SKM-1 treated with dmso at 0.1 percent for 144 hours (cell line): ENCODE measurements at regions not wholly inside any gene's neighbourhood (a gene's known extent, or its start where the extent isn't known, plus 50 kb on each side); places are given as distances from the start of the nearest gene placed in this dataset.
A peak's percentile ranks its signal among the peaks of the same experiment; 100 is the strongest.

Source experiments
- DNase-seq: peaks from one replicate; lab custom pipeline; 2025; ENCODE audit not compliant: unreplicated experiment; lab: John Stamatoyannopoulos, UW

DNA sequence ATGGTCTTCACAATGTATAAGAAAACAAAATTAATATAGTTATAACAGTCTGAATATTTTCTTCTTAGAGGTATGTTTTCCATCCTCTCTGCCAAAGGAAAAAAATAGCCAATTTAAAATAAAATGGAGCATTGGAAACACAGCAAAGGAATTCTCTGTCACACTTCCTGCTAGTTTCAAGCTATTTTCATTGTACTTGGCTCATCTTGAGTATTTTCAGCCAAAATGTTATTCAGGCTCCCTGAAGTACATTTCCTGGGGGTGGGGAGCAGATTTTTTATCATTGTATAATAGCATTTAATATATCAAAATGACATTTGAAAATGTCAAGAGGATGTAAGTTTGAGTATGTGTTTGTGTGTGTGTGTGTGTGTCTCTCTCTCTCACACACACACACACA, 463.6 kb upstream of the REG3G start:
- no peak for DNase-seq

DNA sequence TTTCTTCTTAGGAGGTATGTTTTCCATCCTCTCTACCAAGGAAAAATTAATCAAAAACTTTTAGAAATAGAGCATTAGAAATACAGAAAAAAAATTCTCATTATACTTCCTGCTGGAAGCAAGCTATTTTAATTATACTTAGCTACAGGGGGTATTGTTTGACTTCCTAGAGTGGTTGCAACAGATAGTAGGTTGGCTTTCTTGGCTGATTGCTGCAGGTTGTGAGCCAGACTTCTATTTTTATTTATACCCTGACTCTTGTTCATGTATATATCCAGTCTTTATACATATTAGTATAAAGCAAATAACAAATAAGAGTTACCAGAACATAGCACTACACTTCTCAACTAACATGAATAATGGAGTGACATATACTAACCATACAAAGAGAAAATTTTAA, 460.8 kb upstream of the REG3G start:
- DNase-seq: no peak

DNA sequence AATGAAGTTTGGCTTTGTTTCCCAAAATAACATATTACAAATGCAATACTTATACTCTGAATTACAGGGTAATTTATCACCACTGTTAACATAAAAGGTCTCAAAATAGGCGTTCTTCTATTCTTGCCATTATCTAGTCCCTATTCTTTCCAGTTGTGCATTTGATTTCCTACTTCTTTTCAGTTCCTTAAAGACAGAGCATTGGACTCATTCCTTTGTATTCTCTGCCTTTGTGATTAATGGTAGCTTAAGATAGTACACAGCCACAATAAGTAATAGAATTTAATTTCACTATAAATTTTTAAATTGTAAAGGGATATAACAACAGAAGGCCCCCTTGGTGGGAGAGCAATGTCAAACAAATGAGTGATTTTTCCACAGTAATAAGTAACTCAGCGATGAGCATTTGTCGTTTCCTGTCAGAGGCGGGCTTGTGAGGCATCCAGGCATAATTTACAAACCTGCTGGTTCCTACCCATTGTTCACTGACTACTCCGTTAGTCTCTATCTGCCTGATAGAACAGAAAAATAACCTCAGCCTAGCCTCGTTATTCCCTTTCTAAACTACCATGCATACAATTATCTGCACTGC, 456.6 kb upstream of the REG3G start:
- no peak for DNase-seq

DNA sequence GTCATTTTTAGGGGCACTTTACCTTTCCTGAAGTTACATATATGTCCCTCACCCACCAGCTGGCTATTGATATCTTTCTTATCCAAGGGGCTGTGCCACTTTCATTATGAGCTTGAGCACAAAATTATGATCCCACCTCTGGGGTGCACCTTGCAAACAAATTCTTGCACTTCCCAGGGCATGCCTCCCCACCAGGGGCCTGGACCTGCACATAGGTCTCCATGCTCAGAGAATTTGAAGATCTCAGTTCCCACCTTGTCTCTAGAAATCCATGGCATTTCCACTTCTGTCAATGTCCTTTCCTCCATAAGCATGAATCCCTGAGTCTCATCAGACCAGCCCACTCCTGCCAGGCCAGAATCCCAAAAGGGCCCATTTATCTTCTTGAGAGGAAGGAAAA, 449.1 kb upstream of the REG3G start:
- DNase-seq: no peak

DNA sequence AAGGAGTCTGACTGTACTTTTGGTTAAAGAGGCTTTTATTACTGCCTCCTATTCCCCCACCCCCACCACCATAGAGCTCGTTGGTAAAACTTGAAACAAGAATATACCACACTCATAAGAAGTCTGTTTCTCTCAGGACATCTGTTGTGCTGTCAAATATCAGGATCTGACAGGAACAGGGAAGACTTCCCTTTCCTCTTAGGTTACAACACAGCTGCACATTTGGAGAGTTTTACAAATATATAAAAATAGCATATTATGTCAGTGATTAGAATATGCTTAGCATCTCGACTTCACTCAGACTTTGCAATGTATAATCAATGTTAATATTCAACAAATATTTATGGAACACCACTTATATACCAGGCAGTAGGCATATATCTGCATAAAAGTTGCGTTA, 439.6 kb upstream of the REG3G start:
- DNase-seq: no peak

DNA sequence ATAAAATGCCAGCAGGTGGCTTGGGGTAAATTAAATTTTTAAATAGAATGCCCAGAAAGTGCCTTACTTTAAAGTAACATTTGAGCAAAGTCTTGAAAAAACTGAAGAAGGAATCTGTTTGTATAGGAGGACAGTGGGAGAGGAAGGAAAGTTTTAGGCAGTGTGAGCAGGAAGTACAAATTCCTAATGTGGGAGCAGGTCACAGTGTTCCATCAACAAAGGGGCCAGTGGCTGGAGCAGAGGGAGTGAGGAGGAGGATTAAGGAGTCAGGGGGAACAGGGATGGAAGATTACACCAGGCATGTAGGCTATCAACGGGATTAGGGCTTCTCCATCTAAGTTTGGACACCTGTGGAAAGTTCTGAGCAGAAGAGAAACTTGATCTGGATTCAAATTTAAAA, 439.2 kb upstream of the REG3G start:
- no peak for DNase-seq

DNA sequence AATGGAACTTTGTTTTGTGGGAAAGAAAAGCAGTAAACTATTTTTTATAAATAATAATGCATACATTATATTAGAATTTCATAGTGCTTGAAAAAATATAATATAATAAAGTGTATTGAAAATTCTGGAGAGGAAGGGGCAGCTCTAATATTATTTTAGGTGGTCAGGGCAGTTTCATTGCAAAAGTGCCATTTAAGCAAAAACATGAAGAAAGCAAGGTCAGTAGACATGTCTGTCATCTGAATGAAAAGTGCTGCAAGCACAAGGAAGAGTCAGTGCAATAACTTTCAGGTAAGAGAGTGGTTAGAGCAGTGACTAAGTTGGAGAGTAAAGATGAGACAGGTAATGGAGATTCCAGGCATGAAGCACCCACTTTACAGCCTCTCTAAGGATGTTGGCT, 435.6 kb upstream of the REG3G start:
- no peak for DNase-seq

DNA sequence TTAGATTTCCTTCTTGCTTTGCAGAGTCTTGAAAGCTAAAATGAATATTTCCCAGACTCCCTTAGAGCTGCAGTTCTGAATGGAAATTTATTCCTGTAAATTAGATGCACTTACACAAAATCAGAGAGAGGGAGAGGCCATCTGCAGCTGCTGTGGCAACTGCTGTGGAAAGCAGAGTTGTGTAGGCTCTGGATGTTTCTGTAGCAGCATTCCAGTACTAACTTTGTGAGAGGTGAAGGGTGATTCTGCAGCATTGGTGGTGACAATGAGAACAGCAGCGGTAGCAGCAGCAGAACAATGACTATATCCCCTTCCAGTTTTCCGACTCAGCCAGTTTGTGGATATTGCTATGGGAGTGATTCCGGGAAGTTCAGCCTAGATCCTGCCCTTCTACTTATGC, 433.0 kb upstream of the REG3G start:
- DNase-seq: no peak

DNA sequence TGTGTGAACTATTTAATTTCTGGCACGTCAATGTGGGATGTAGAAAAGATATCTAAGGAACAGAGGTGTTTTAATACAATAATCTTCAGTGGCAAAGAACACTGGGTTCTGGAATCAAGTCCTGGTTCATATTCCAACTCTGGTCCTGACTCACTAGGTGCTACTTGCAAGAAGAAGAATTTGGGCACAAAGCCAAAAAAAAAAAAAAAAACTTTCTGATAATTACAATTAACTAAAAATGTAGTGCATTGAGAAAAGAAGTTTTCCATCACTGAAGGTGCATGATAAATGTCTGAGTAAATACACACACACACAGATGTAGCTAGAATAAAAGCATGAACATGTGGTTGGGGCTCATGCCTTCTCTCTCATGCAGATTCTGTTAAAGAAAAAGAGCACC, 424.4 kb upstream of the REG3G start:
- DNase-seq: no peak

DNA sequence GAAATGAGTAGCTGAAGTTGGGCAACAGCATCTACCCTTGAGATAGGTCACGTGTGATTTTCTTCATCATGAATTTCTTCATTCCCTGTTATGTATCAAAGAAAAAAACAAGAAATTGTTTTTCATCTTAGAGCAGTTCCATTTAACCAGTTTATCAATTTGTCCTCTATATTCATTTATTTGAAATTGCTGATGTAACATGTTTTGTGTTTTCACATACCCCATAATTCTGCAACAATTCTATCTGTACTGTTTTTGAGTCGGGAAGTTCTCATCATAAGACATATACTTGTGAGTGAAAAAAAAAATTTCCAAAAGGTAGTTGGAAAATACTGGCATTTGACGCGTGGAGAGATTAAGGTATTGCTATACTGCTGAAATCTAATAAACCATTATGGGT, 422.6 kb upstream of the REG3G start:
- DNase-seq: no peak

DNA sequence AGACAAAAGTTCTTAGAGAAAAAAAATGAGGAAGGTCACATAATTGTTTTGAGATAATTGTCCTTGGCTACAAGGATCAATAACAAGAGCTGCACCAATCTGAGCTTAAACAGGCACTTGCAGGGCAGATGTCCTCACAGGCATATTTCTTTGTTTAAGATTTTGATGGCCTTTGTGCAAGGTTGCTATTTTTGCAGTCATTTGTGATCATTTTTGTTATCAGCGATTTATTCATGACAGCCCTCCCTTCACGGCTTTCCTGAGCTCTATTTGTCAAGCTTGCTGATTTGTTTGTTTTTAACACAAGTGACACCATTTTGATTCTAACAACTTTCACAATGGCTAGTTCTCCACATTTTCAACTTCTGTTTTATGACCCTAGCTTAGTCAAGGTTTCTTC, 418.6 kb upstream of the REG3G start:
- DNase-seq: no peak

DNA sequence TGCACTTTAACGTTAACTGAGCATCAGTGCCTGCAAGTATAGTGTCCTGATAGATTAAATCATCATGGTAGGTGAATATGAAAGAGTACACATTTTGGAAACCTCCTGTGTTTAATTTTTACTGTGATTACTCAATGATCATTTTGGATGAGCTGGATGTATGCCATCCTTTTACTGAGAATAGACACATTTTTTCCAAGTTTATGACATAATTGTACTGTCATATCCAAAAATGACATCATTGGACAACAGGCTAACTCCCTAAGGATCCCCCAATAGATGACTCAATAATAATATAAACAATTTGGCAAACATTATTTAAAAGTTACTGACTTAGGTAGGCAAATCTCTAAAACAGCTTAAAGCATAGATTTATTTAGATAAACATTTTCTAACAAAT, 410.8 kb upstream of the REG3G start:
- no peak for DNase-seq

DNA sequence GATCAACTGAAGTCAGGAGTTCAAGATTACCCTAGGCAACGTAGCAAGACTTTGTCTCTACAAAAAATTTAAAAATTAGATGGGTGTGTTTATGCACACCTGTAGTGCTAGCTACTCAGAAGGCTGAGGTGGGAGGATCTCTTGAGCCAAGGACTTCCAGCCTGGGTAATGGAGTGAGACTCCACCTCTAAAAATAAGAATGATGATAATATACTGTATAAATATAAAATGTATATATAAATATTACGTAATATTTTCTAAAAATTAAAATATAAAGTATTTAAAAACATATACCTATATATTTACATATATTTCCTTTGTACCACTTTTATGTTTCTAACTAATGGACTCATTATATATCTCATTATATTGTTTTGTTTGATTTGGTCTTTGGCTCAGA, 409.5 kb upstream of the REG3G start:
- DNase-seq: no peak

DNA sequence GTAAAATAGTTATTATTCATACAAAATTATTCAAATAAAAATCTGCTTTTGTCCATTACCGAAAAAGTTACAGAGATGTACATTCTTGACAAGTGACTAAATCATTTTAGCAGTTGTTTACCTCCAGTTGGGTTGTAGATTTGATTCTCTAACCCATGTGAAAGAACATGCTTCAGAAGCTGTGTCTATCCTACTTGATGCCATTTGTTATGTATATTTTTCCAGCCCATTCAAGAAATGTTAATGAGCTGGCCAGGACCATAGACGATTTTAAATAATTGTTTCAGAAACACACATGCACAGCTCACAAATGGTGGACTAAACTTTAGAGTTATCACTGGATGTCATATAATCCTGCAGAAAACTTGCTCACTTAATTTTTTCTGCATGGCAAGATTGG, 391.1 kb upstream of the REG3G start:
- no peak for DNase-seq

DNA sequence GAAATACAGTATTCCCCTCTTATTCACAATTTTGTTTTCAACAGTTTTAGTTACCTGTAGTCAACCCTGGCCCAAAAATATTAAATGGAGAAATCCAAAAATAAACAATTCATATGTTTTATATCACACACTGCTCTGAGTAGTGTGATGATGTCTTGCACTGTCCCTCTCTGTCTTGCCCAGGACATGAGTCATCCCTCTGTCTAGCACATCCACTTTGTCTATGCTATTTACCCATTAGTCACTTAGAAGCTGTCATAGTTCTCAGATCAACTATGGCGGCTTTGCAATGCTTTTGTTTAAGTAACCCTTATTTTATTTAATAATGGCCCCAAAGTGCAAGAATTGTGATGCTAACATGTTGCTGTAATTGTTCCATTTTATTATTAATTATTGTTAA, 380.6 kb upstream of the REG3G start:
- no peak for DNase-seq

DNA sequence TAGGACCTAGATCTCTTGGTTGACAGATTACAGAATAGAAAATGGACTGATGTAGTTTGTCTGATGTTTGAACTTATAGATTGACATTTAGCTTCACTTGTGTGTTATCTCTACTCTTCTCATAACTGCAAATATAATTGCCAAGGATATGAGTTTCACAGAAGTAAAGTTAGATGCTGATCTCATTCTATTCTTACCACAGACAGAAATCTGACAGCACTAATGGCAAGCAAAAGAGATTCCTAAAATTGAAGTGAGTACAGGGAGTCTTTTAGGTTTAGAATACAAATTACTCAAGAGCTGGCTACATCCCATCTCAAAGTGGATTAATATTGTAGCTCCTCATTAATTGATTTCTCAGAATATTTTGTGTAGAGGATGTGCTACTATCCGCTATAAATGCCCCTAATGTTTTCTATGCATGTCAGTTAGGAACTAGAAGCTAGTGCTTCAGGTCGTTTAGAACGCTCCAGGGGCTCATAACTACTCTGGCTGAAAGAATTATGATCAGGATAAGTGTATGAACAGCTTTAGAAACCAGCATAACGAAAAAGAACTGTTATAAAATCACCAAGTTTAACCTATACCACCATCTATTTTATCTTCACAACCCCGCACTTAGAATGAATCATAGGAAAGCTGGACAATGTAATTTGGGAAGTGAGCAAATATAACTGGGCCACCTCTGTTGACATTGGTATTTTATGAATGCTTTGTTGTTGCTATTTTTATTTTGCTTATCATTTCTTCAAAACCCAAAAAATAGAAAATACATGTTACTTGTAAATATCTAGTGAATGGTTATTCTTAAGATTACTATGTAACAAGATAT, 378.8 kb upstream of the REG3G start:
- DNase-seq: no peak

DNA sequence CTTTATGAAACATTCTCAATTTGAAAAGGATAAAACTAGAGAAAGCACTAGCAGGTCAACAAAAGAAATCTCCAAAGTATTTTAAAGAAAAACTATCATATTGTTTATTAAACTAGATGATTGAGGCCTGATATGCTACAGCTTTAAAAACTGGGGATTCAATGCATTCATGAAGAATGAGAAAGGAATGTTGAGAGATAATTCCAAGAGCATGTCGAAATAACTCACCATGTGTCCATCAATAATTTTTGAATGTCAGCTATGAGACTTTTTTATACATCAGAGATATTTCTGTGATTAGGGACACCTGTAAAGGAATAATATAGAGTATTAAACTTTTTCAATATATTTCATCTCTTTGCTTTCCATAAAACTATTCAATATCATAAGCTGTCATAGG, 376.9 kb upstream of the REG3G start:
- no peak for DNase-seq

DNA sequence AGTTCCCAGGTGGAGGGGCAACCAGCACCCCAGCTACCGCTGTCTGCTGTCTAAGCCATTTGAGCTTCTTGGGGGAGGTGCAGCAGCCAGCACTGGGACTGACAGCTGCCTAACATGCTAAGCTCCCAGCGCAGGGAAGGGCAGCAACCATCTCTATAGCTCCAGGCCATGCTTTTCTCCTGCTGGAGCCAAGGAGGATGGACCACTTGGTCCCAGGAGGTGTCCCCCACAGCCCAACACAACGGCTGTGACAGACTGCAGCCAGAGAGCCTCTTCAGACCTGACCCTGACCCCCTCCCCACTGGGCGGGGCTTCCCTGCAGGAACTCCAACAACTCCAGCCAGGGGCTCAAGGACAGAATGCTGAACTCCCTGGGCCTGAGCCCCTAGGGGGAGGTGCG, 370.6 kb upstream of the REG3G start:
- DNase-seq: no peak

DNA sequence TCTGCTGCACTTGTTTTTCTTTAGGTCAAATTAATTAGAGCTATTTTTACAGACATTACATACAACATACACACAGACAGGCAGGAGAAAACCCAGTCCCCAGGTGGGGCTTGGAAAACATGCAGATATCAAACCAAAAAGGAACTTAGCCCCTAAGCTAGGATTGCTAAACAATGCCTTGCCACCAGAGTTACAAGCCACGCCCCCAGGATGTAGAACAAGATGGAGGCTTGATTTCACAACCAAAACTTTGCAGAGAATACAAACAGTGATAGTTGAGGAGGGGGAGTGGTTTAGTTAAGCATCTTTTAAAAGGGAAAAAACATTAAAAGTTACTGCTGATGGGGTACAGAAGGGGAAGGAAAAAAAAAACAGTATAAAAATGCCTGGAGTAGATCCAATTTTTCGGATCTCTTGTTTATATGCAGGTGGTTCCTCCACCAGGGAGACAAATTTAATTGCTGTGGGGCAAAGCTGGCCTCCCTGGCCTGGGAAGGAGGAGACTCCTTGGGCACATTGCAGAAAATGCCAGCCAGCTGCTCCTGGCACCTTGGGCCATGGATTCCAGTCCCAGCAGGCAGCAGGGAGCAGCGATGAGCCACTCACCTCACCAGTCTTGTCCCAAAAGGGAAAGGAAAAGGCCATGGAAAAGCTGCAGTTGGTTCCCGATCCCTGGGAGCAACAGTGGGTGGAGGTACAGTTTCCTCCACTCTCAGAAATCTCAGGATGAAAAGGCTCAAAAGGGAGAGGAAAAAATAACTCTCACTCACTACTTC, 348.4 kb upstream of the REG3G start:
- DNase-seq: peak; percentile 59

DNA sequence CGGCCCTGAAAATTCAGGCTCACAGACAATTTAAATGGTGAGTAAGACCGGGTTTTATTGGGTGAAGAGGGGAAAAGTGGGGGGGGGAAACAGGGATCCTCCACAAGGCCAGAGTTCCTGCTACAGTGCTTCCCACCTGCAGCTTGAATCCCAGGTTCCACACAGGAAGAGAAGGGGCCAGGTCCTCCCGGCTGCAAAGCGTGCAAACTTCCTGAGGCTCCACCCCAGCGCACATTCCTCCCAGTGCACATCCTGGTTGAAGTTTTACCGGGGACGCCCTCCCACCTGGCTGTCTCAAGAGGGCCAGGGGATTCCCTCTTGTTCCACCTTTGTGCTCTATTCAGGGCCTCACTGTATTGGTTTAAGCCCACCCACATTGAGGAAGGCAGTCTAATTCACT, 347.7 kb upstream of the REG3G start:
- no peak for DNase-seq

DNA sequence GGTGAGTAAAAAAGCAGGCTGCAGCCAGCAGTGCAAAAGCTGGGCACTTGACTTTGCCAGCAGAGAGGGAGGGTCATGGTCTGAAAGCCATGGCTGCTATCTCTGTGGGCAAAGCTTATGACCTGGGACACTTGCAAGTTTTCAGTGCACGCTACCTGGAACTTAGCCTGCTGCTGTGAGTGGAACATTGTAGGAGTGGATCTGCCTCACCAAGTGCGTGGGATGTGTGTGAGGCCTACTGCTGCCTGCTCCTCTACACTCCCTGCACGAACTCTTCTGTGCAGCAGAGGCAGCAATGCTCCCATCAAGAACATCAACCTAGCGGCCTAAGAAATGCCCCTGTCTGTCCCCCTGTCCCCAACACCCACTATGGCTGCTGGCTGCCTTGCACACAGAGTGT, 344.1 kb upstream of the REG3G start:
- no peak for DNase-seq

DNA sequence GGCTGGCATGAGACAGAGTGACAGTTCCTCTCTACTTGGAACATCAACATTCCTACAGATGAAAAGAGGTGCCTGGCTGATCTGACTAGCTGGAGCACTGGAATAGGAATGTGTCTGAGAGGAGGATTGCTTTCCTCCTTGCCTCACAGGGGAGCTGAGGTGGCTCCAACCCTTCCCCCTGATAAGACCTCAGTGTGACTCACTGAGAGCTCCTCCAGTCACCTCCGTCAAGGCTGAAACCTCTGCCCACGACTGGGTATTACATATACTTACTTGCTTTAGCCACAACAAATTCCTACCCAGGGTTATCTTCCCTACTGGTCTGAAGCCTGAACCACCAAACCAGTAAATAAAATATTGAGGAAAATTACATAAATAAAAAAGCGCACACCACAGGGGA, 342.7 kb upstream of the REG3G start:
- DNase-seq: no peak
